ENCODE measurements at regions not wholly inside any gene's neighbourhood (a gene's known extent, or its start where the extent isn't known, plus 50 kb on each side); places are given as distances from the start of the nearest gene placed in this dataset.

- H3K36me3 ChIP-seq = no peaks in the 10 kb centered on the region
- no peaks in the 10 kb centered on the region for H3K9me3 ChIP-seq
- no peak for DNase-seq (ENCODE audit: low spot score)
- H3K4me3 ChIP-seq = no peak overlapping the region
- no peak overlapping the region for H3K27ac ChIP-seq
- TF ChIP-seq POLR2A (IDR thresholded peaks at IDR 0.05) (no peak), POLR2AphosphoS5 (IDR thresholded peaks at IDR 0.05) (no peak), CTCF (IDR thresholded peaks at IDR 0.05) (no peak)
- no peaks in the 10 kb centered on the region for H3K27me3 ChIP-seq (replicated peaks; ENCODE audit: insufficient read depth)
- 19% methylated on average over 1 of the region's 1 CpG for WGBS
- no peaks in the 10 kb centered on the region for H3K4me1 ChIP-seq (replicated peaks)
- intact Hi-C loops (cut with DNase I) = no loop called here
Observed at GRCh38 chr11:106280036-106280435, 202.6 kb downstream of the AASDHPPT start.

- intact Hi-C loops (cut with DNase I) = no loop called here
- Histone ChIP-seq H3K36me3 (no peaks in the 10 kb centered on the region), H3K9me3 (no peaks in the 10 kb centered on the region), H3K27ac (no peak overlapping the region), H3K27me3 (replicated peaks; ENCODE audit: insufficient read depth) (no peaks in the 10 kb centered on the region), H3K4me1 (replicated peaks) (no peaks in the 10 kb centered on the region), H3K4me3 (no peak overlapping the region)
- 95% methylated on average over 3 of the region's 3 CpGs for WGBS
- no peak for DNase-seq (ENCODE audit: low spot score)
- TF ChIP-seq CTCF (IDR thresholded peaks at IDR 0.05) (no peak), POLR2AphosphoS5 (IDR thresholded peaks at IDR 0.05) (no peak), POLR2A (IDR thresholded peaks at IDR 0.05) (no peak)
Observed at GRCh38 chr11:106281455-106282173, 204.2 kb downstream of the AASDHPPT start.

- TF ChIP-seq CTCF (IDR thresholded peaks at IDR 0.05) = no peak
- TF ChIP-seq POLR2AphosphoS5 (IDR thresholded peaks at IDR 0.05) = no peak
- no peak for TF ChIP-seq POLR2A (IDR thresholded peaks at IDR 0.05)
- no peaks in the 10 kb centered on the region for H3K9me3 ChIP-seq
Observed at GRCh38 chr11:106286881-106287504, 209.5 kb downstream of the AASDHPPT start.

GRCh38 chr11:106288057-106288456, 210.6 kb downstream of the AASDHPPT start:
- TF ChIP-seq POLR2A (IDR thresholded peaks at IDR 0.05) = no peak
- TF ChIP-seq CTCF (IDR thresholded peaks at IDR 0.05) = no peak
- no peak for TF ChIP-seq POLR2AphosphoS5 (IDR thresholded peaks at IDR 0.05)
- no peak for DNase-seq (ENCODE audit: low spot score)
- H3K27ac ChIP-seq = no peak overlapping the region
- H3K27me3 ChIP-seq (replicated peaks; ENCODE audit: insufficient read depth) = no peaks in the 10 kb centered on the region
- no peaks in the 10 kb centered on the region for H3K4me1 ChIP-seq (replicated peaks)
- H3K36me3 ChIP-seq = no peaks in the 10 kb centered on the region
- WGBS = 86% methylated on average over 3 of the region's 3 CpGs
- H3K9me3 ChIP-seq = no peaks in the 10 kb centered on the region
- no peak overlapping the region for H3K4me3 ChIP-seq
- intact Hi-C loops (cut with DNase I) = no loop called here

More at GRCh38 chr11:106286881-106287504, 209.5 kb downstream of the AASDHPPT start:
- intact Hi-C loops (cut with DNase I) = no loop called here
- H3K36me3 ChIP-seq = no peaks in the 10 kb centered on the region
- no peak overlapping the region for H3K4me3 ChIP-seq
- no peak overlapping the region for H3K27ac ChIP-seq
- WGBS = 48% methylated on average over 3 of the region's 3 CpGs
- no peaks in the 10 kb centered on the region for H3K4me1 ChIP-seq (replicated peaks)
- H3K27me3 ChIP-seq (replicated peaks; ENCODE audit: insufficient read depth) = no peaks in the 10 kb centered on the region
- DNase-seq (ENCODE audit: low spot score) = no peak

Data from prostate gland (tissue), 2 donors.